KBM-7 (cell line): ENCODE measurements at regions not wholly inside any gene's neighbourhood (a gene's known extent, or its start where the extent isn't known, plus 50 kb on each side); places are given as distances from the start of the nearest gene placed in this dataset.
A peak's percentile ranks its signal among the peaks of the same experiment; 100 is the strongest.
"Not testable (repeated sequence)": the region's sequence is repeated elsewhere in the genome, so short reads cannot be mapped to it uniquely, and the experiment has no call there.

Experiments
- DNase-seq: peaks from one replicate; pipeline ENCODE4 v3.0.0-alpha.2; 2015
- in situ Hi-C: fragments of 300-500 bp; cut with MboI; formaldehyde crosslinking; loops from 2 replicates; pipeline ENCODE4 v1.14.3; 2020; ENCODE audit warnings: low sequenced_read_pairs, low pct_unique_long_range_greater_than_20kb, mixed read lengths

DNA sequence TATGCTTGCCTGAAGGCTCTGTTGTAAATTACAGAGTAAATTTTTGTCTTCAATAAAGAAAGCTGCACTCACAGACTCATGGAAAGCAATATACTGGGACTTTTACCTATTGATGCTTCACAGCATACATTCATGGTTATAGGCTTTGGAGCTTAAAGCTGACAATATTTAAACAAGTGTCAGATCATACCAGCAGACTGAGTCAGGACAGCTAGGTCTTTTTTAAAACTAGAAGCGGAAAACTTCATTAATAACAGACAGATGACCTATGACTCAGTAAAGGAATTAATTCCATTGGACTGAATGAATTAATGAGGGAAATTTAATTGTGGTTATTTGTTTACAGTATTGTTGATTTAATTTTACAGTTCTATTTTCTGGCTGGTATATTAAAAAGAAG lies 165.8 kb upstream of the DGKB start:
- DNase-seq = no peak
- in situ Hi-C loops = no loop called here

DNA sequence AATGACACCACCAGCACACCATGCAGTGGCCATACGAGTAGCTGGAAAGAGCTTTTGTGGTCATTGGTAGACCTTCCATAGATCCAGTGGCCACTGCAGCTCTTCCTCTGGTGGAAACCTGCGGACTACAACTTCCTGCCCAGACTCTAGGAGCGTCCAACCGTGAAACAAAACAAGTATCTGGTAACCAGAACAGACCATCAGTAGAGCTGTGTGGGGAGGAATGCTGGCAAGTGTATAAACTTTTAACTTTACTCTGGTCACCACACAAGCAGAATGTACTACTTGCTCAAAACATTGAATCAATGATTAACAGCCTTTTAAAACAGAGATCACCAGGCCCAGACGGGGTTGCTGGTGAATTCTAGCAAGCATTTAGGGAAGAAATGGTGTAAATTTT lies 154.7 kb upstream of the DGKB start:
- in situ Hi-C loops = no loop called here
- DNase-seq = peak; percentile 73

DNA sequence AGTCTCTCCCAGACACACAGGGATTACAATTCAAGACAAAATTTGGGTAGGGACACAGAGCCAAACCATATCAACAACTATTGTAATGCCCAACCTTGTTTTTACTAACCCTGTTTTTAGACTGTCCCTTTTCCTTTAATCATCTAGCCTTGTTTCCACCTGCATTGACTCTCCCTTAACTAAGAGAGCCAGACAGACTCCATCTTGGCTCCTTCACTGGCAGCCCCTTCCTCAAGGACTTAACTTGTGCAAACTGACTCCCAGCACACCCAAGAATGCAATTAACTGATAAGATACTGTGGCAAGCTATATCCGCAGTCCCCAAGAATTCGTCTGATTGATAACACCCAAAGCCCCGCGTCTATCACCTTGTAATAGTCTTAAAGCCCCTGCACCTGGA lies 151.8 kb upstream of the DGKB start:
- in situ Hi-C loops, DNase-seq: not testable (repeated sequence)

DNA sequence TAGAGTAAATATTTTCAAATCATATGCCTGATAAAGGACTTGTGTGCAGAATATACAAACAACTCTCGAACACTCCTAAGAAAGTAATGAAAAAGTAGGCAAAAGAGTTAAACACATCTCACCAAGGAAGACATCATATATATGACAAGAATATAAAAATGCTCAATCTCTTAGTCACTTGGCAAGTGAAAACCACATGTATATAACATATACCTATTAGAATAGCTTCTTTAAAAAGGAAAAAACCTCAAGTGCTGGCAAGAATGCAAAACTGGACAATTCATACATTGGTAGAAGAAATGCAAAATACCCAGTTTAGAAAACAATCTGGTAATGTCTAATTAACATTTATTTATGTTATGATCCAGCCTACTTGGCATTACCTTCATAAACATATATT lies 146.6 kb upstream of the DGKB start:
- in situ Hi-C loops = no loop called here

DNA sequence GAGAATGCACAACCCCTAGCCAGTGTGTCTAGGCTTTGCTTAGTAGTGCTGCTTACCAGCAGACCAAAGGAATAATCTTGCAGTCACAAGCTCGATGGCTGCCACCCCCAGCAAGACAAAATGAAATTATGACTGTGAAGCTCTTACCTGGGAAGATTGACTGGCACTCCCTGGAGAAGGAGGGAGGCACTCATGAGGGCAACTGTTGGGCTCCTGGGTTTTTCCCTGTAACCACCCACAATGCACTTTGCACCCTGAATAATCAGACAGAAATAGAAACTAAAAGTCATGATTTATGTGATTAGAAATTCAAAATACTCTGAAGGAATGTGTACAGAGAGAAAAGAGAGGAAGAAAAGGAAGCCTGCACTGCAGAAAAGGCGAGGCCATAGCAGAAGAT lies 144.3 kb upstream of the DGKB start:
- in situ Hi-C loops = no loop called here
- DNase-seq = no peak

More for the DNA sequence above, 146.6 kb upstream of the DGKB start:
- DNase-seq = no peak

DNA sequence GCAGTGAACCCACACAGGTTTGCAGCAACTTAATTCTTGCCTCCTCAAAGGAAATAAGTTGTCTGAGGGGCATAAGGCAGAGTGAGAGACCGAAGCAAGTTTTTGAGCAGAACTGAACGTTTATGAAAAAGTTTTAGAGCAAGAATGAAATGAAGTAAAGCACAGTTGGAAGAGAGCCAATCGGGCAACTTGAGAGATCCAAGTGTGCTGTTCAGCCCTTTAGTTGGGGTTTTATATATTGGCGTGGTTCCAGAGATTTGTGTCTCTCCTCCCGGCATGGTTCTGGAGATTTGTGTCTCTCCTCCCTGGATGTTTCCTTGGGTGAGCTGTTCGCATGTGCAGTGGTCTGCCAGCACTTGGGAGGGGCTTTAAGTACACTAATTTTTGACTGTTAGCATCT lies 141.4 kb upstream of the DGKB start:
- no peak for DNase-seq
- in situ Hi-C loops = no loop called here

DNA sequence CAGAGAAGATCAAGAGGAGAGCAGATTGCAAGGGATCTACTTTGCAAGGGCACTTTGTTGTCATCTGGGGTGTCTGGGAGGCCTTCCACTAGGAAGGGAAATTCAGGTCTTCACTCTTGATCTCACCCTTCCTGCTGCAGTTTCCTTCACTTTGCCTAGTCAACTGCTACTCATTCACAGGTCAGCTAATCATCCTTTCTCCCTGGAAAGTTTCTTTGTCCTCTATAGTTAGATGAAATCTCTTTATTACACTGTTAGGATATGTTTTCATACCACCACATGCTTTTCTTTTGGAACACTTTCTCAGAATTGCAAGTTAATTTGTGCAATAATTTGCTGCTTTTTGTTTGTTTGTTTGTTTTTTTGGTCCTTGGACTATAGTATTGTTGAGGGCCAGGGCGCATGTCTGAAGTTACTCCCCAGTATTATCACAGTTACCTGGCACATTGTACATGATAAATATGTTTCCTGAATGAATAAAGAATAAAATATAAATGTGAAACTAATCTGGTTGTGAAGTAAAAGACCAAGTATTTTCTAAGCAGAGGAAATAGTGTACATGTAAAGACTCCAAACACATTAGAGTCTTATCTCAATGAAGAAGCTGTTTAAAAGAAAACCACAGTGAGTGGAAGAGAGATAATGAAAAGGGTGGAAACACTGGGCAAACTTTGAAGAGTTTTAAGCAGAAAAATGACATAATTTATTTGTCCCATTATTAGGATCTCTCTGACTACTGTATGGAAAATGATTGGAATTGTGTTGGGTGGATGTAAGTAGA lies 139.9 kb upstream of the DGKB start:
- in situ Hi-C loops = no loop called here
- DNase-seq = no peak

DNA sequence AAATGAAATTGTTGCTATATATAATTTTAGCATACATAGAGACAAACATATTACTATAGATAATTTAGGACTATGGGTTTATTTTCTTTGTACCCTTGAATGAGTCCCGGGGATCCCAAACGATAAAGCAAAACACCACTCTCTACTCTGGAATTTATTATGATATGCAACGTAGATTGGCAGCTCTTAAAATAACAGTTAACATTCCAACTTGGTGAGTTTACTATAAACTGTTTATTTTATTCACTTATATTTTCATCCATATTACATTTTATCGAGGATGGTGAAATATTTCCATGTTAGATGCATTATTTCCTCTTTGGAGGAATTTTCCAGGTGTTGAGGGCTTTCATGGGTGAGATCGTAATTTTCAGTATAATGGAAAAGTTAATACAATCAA lies 138.7 kb upstream of the DGKB start:
- no peak for DNase-seq
- in situ Hi-C loops = no loop called here

DNA sequence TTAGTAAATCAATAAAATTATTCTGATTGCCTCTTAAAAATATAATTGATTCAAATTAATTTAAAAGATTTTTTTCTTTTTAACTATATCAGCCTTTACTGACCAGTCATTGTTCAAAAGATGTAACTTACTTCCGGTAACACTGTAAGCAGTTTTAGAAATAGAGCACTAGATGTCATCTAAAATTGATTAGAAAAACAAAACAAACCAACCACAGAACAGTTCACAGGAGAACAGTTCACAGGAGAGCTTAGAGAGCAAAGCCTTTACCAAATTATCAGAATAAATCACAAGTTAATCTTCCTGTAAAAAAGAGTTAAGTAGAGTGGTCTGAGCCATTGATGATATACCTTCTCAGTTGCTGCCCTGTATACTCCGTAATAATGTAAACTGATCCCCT lies 133.3 kb upstream of the DGKB start:
- in situ Hi-C loops = no loop called here

DNA sequence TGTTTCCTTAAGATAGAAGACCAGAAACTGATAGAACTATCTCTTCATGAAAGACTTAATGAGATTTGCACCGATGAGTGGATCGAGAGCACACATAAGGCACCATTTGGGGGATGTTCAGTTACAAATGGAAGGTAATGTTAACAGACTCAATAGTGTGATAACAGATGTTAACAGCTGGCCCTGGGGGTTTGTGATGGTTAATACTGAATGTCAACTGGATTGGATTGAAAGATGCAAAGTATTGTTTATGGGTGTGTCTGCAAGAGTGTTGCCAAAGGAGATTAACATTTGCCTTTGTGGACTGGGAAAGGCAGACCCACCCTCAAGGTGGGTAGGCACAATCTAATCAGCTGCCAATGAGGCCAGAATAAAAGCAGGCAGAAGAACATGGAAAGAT lies 130.5 kb upstream of the DGKB start:
- in situ Hi-C loops = no loop called here
- no peak for DNase-seq

More for the DNA sequence above, 133.3 kb upstream of the DGKB start:
- DNase-seq = no peak

DNA sequence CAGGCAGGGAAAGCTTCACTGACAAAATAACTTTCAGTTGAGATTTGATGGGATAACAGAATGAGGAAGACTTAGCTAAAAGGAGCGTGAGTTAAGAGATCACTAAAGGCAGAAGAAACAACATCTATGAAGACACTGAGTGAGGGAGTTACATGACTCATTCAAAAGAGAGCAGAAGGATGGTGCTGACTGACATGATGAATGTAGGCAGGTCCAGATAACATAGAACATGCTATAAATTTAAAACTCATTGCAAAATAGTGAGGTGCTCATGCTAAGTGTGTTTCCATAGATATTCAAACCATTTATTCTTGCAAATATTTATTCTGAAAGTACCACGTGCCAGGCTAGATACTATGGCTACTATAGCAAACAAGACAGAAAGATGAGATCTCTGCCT lies 116.4 kb upstream of the DGKB start:
- in situ Hi-C loops = loop anchor here (25.0 kb wide), 1 partner anchor 282 kb away; no protein-coding TSS in a partner anchor
- no peak for DNase-seq

DNA sequence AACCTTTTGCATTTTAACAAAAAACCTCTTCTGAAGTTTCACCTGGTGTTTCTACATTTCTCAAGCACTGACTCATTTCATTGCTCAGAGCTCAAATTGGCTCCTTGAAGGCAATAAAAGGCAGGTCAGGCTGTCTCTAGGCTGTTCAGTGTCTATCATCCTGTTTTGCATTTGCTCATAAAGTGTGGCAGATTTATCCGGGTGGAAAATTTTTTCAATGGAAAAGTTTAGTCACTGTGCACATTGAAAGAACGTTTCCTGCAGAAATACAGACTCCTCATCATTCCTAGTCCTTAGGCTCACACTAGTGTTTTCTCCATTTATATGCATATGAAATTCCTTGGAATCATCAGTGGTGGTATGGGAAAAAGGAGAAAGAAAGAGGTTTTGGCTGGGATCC lies 114.2 kb upstream of the DGKB start:
- in situ Hi-C loops = loop anchor here (25.0 kb wide), 1 partner anchor 279 kb away; no protein-coding TSS in a partner anchor
- DNase-seq = no peak

DNA sequence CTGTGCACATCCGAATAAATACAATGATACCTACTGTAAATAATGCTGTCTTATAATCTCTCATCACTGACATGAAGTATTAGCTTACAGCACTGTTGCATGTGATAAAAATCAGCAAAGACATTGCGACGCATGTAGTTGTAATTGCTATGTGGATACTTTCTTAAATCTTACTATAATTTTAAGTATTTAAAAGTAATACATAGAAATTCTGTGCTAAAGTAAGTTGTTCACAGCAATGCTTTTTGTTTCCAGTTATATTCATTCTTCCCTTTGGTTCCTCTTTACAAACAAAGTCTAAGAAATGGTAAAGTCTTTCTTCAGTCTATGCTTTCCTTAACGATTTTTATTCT lies 113.7 kb upstream of the DGKB start:
- in situ Hi-C loops = loop anchor here (25.0 kb wide), 1 partner anchor 279 kb away; no protein-coding TSS in a partner anchor

DNA sequence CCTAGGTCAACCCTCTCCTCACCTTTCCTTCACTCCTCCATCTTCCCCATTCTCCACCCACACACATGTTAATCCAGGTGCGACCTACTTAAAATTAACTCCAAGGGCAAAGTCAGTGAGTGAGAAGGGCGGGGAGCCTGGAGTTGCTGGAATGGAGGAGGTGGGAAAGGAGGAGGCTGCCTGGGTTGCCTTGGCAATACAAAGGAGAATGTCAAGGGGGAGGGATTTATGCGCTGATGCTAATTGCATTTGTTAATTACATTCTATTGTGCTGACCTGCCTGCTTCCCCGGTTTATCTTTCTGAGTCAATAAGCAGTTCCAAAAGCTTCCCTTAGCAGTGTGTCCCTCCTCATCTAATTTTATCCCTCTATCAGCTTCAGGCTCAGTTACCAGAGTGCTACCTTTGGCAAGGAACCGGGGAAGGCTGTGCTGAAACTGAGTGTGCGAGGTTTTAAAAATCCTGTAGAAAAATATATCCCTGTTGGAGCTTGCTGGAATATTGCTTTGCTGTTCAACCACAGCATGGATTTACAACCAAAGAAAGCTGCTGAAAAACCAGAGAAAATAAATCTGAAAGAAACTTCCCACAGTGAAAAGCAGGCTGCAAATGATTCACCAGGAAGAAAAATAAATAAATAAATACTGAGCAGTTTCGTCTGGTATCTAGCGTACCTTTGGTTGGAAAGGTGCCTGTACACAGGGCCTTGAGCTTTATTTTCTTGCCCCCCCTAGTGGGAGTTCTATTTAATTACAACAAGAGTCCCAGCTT lies 113.2 kb upstream of the DGKB start:
- DNase-seq = peak; percentile 57
- in situ Hi-C loops = loop anchor here (25.0 kb wide), 1 partner anchor 278 kb away; no protein-coding TSS in a partner anchor

More for the DNA sequence above, 113.7 kb upstream of the DGKB start:
- no peak for DNase-seq

DNA sequence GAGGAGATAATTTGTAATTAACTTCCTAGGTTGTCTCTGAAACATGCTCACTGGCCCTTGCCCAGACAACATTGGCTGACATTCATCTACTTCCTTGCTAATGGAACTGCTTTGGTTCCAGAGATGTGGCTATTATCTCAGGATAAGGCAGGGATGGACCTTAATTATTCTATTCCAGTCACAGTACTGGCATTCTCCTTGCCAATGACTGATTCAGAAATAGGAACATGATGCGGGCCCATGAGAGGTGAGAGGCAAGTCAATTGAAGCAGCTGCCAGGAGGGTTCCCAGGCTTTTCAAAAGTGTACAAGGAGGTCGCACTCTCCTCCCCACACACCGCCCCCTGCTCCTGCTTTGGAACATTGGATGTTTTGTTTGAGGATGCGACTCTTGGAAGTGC lies 109.6 kb upstream of the DGKB start:
- DNase-seq = no peak
- in situ Hi-C loops = loop anchor here (25.0 kb wide), 1 partner anchor 275 kb away; no protein-coding TSS in a partner anchor

DNA sequence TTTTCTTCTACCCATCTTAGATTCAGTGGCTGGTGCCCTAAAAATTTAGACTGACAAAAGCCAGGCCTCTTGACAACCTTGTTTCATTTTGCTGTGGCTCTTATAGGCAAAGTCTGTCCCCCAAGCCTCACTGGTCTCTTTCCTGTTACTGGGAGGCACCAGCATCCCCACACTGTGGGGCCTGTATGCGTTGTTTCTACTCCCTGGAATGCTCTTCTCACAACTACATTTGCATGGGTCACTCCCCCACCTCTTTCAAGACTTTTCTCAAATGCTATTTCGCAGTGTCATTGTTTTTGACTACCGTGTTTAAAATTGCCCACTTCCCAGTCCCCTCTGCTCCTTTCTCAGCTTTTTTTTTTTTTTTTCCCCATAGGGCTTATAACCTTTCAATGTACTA lies 108.7 kb upstream of the DGKB start:
- in situ Hi-C loops = loop anchor here (25.0 kb wide), 1 partner anchor 274 kb away; no protein-coding TSS in a partner anchor
- no peak for DNase-seq

DNA sequence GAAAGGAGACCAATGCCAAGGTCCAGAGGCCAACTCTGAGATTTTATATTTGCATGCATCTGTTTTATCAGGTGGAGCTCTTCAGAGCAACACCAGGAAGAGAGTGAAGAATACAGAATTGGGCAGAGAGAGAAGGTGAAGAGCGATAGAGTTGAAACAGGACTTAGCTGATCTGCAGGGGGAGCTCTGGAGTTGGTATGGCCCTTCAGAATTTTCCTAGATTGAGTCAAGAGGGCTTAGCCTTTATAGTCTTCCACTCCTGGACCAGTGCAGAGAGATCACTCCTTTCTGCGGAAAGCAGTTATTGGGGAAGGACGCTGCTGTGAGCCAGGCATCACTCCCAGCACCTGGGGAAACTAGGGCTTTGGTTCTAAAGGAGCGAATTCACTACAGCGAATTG lies 105.0 kb upstream of the DGKB start:
- in situ Hi-C loops = loop anchor here (25.0 kb wide), 1 partner anchor 270 kb away; no protein-coding TSS in a partner anchor
- DNase-seq = peak; percentile 8

DNA sequence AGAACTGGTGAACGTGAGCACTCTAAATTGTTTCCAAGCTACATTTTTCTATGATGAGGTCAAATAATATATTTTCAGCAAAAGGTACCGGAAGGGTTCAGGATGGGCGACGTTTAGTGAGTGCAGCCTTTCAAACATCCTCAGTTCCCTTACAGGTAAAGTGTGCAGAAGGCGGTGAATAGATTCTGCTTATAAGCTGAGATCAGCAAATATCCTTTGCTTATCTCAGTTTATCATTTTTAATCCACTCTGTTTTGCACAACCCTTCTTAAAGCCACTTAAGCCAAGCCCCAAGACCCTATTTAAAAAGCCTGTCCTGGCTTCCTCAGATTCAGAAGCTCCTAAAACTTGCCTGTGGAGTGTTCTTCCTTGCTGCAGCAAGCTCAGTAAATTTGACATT lies 103.1 kb upstream of the DGKB start:
- in situ Hi-C loops = loop anchor here (25.0 kb wide), 1 partner anchor 268 kb away; no protein-coding TSS in a partner anchor
- no peak for DNase-seq

DNA sequence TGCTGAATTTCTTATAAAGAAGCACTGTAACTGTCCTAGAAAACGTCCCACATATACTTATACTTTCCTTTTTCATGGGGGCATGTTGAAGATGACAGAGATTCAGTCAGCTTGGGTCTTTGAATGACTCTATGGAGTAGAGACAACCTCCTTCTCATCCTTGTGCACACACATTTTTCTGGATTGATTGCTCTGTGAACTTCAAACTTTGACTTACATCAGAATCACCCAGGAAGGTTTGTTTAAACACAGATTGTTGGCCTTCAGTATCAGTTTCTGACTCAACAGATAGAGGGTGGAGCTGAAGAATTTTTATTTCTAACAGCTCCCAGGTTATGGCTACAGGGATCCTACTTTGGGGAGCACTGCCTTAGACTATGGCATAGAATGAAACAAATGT lies 97.6 kb upstream of the DGKB start:
- in situ Hi-C loops = loop anchor here (25.0 kb wide), 1 partner anchor 263 kb away; no protein-coding TSS in a partner anchor

DNA sequence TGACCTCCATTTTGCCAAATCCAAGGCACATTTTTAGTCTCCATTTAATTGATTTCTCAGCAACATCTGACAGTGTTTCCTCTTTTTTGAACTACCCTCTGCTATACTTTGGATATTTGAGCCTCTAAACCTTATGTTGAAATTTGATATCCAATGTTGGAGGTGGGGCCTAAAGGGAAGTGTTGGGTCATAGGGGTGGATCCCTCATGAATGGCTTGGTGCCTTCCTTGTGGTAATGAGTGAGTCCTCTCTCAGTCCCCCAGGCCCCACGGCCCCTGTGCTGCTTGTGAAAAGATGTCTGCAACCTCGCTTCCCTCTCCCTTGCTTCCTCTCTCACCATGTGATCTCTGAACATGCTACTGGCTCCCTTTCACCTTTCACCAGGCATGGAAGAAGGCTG lies 96.8 kb upstream of the DGKB start:
- DNase-seq = peak; percentile 61
- in situ Hi-C loops = no loop called here

More for the DNA sequence above, 97.6 kb upstream of the DGKB start:
- DNase-seq = no peak
